ENCODE measurements at regions not wholly inside any gene's neighbourhood (a gene's known extent, or its start where the extent isn't known, plus 50 kb on each side); places are given as distances from the start of the nearest gene placed in this dataset.
"Not testable (repeated sequence)": the region's sequence is repeated elsewhere in the genome, so short reads cannot be mapped to it uniquely, and the experiment has no call there.

GRCh38 chr15:98549003-98549402 is 99.3 kb upstream of the IGF1R start:
- H3K27ac Mint-ChIP-seq = no peak overlapping the region
- H3K27me3 Mint-ChIP-seq = peaks cover 45% of the 10 kb centered on the region
- TF ChIP-seq CTCF (IDR thresholded peaks at IDR 0.05) (no peak), EZH2 (IDR thresholded peaks at IDR 0.05; ENCODE audit: borderline replicate concordance, insufficient read depth, low read depth, low read length, poor library complexity, severe bottlenecking) (no peak)
- H3K4me1 Mint-ChIP-seq = peaks cover 18% of the 10 kb centered on the region
- Histone ChIP-seq H3K9me3 (ENCODE audit: control extremely low read depth in 1 of 3, control insufficient read depth in 2 of 3, insufficient read depth in 1 of 3, low read length in 2 of 3) (peaks cover 0 to 22% (median 0%) of the 10 kb centered on the region in 3 donors), H4K20me1 (ENCODE audit: control insufficient read depth, insufficient read depth, low read length, poor library complexity, severe bottlenecking) (no peaks in the 10 kb centered on the region), H3K36me3 (replicated peaks in 1 of 2; ENCODE audit: control extremely low read depth in 1 of 2, control insufficient read depth in 1 of 2, extremely low read depth in 1 of 2, insufficient read depth in 2 of 2, low read length in 1 of 2) (no peaks in the 10 kb centered on the region), H3K79me2 (ENCODE audit: control insufficient read depth, insufficient read depth, low read length) (no peaks in the 10 kb centered on the region), H3K4me3 (ENCODE audit: control extremely low read depth in 1 of 5, extremely low read depth in 1 of 5, insufficient read depth in 1 of 5, low read depth in 2 of 5, low read length in 4 of 5) (peak overlapping the region in 1 of 5 experiments; percentile 51), H3K27ac (ENCODE audit: low read length in 2 of 2) (no peak overlapping the region), H3K4me1 (ENCODE audit: control insufficient read depth in 2 of 2, insufficient read depth in 2 of 2, low read length in 2 of 2) (peaks cover 18 to 22% of the 10 kb centered on the region in 2 donors), H3K27me3 (replicated peaks in 1 of 4; ENCODE audit: control extremely low read depth in 1 of 4, control insufficient read depth in 3 of 4, insufficient read depth in 4 of 4, low read length in 3 of 4) (peaks cover 0 to 29% (median 10%) of the 10 kb centered on the region in 4 experiments), H3K4me2 (replicated peaks; ENCODE audit: low read depth, low read length, poor library complexity, severe bottlenecking) (peak overlapping the region; percentile 74), H2AFZ (ENCODE audit: insufficient read depth, low read depth, low read length, poor library complexity, severe bottlenecking) (peak overlapping the region; percentile 83), H3K9ac (ENCODE audit: low read length) (no peak overlapping the region)
- intact Hi-C loops (cut with micrococcal nuclease) = no loop called here
- H3K4me3 Mint-ChIP-seq = peak overlapping the region; percentile 91
- WGBS (ENCODE audit: insufficient coverage) = 33% methylated on average over 1 of the region's 11 CpGs
- ATAC-seq (ENCODE audit: low read depth) = no peak
- H3K9me3 Mint-ChIP-seq (ENCODE audit: insufficient read depth) = no peaks in the 10 kb centered on the region
- POLR2A ChIA-PET = no interaction called here
- CTCF ChIA-PET = no interaction called here
- no peak for DNase-seq

- Histone ChIP-seq H4K20me1 (ENCODE audit: control insufficient read depth, insufficient read depth, low read length, poor library complexity, severe bottlenecking) (no peaks in the 10 kb centered on the region), H2AFZ (ENCODE audit: insufficient read depth, low read depth, low read length, poor library complexity, severe bottlenecking) (no peak overlapping the region), H3K9me3 (ENCODE audit: control extremely low read depth in 1 of 3, control insufficient read depth in 2 of 3, insufficient read depth in 1 of 3, low read length in 2 of 3) (peaks cover 0 to 22% (median 1%) of the 10 kb centered on the region in 3 donors), H3K27ac (ENCODE audit: low read length in 2 of 2) (no peak overlapping the region), H3K4me3 (ENCODE audit: control extremely low read depth in 1 of 5, extremely low read depth in 1 of 5, insufficient read depth in 1 of 5, low read depth in 2 of 5, low read length in 4 of 5) (no peak overlapping the region), H3K4me1 (ENCODE audit: control insufficient read depth in 2 of 2, insufficient read depth in 2 of 2, low read length in 2 of 2) (peaks cover 18 to 22% of the 10 kb centered on the region in 2 donors), H3K4me2 (replicated peaks; ENCODE audit: low read depth, low read length, poor library complexity, severe bottlenecking) (no peak overlapping the region), H3K79me2 (ENCODE audit: control insufficient read depth, insufficient read depth, low read length) (no peaks in the 10 kb centered on the region), H3K27me3 (replicated peaks in 1 of 4; ENCODE audit: control extremely low read depth in 1 of 4, control insufficient read depth in 3 of 4, insufficient read depth in 4 of 4, low read length in 3 of 4) (peaks cover 0 to 29% (median 10%) of the 10 kb centered on the region in 4 experiments), H3K36me3 (replicated peaks in 1 of 2; ENCODE audit: control extremely low read depth in 1 of 2, control insufficient read depth in 1 of 2, extremely low read depth in 1 of 2, insufficient read depth in 2 of 2, low read length in 1 of 2) (no peaks in the 10 kb centered on the region), H3K9ac (ENCODE audit: low read length) (no peak overlapping the region)
- no peaks in the 10 kb centered on the region for H3K9me3 Mint-ChIP-seq (ENCODE audit: insufficient read depth)
- ChIA-PET CTCF (no interaction called here), POLR2A (no interaction called here)
- no peak overlapping the region for H3K27ac Mint-ChIP-seq
- intact Hi-C loops (cut with micrococcal nuclease) = no loop called here
- peaks cover 43% of the 10 kb centered on the region for H3K27me3 Mint-ChIP-seq
- no peak overlapping the region for H3K4me3 Mint-ChIP-seq
- DNase-seq = no peak
- no peak for TF ChIP-seq CTCF (IDR thresholded peaks at IDR 0.05)
- TF ChIP-seq EZH2 (IDR thresholded peaks at IDR 0.05; ENCODE audit: borderline replicate concordance, insufficient read depth, low read depth, low read length, poor library complexity, severe bottlenecking) = no peak
- peaks cover 18% of the 10 kb centered on the region for H3K4me1 Mint-ChIP-seq
- no peak for ATAC-seq (ENCODE audit: low read depth)
- over 99% methylated on average over 24 of the region's 26 CpGs for WGBS (ENCODE audit: insufficient coverage)
Measured at GRCh38 chr15:98549741-98550140, 98.6 kb upstream of the IGF1R start.

GRCh38 chr15:98550363-98550762 is 98.0 kb upstream of the IGF1R start:
- H2AFZ ChIP-seq (ENCODE audit: insufficient read depth, low read depth, low read length, poor library complexity, severe bottlenecking); ATAC-seq (ENCODE audit: low read depth); H3K36me3 ChIP-seq (replicated peaks in 1 of 2; ENCODE audit: control extremely low read depth in 1 of 2, control insufficient read depth in 1 of 2, extremely low read depth in 1 of 2, insufficient read depth in 2 of 2, low read length in 1 of 2); H4K20me1 ChIP-seq (ENCODE audit: control insufficient read depth, insufficient read depth, low read length, poor library complexity, severe bottlenecking); POLR2A ChIA-PET; DNase-seq; H3K27ac ChIP-seq (ENCODE audit: low read length in 2 of 2); H3K9ac ChIP-seq (ENCODE audit: low read length); intact Hi-C loops (cut with micrococcal nuclease); CTCF ChIA-PET; H3K27ac Mint-ChIP-seq; H3K9me3 Mint-ChIP-seq (ENCODE audit: insufficient read depth); H3K4me2 ChIP-seq (replicated peaks; ENCODE audit: low read depth, low read length, poor library complexity, severe bottlenecking); H3K79me2 ChIP-seq (ENCODE audit: control insufficient read depth, insufficient read depth, low read length); H3K4me3 ChIP-seq (ENCODE audit: control extremely low read depth in 1 of 5, extremely low read depth in 1 of 5, insufficient read depth in 1 of 5, low read depth in 2 of 5, low read length in 4 of 5): not testable (repeated sequence)
- peaks cover 18 to 22% of the 10 kb centered on the region in 2 donors for H3K4me1 ChIP-seq (ENCODE audit: control insufficient read depth in 2 of 2, insufficient read depth in 2 of 2, low read length in 2 of 2)
- peaks cover 0 to 29% (median 10%) of the 10 kb centered on the region in 4 experiments for H3K27me3 ChIP-seq (replicated peaks in 1 of 4; ENCODE audit: control extremely low read depth in 1 of 4, control insufficient read depth in 3 of 4, insufficient read depth in 4 of 4, low read length in 3 of 4)
- peaks cover 0 to 22% (median 1%) of the 10 kb centered on the region in 3 donors for H3K9me3 ChIP-seq (ENCODE audit: control extremely low read depth in 1 of 3, control insufficient read depth in 2 of 3, insufficient read depth in 1 of 3, low read length in 2 of 3)
- WGBS (ENCODE audit: insufficient coverage) = 99% methylated on average over 6 of the region's 7 CpGs
- Mint-ChIP-seq H3K4me1 (peaks cover 18% of the 10 kb centered on the region), H3K4me3 (peak overlapping the region; percentile 1), H3K27me3 (peaks cover 41% of the 10 kb centered on the region)
